ENCODE measurements at regions not wholly inside any gene's neighbourhood (a gene's known extent, or its start where the extent isn't known, plus 50 kb on each side); places are given as distances from the start of the nearest gene placed in this dataset.

DNA sequence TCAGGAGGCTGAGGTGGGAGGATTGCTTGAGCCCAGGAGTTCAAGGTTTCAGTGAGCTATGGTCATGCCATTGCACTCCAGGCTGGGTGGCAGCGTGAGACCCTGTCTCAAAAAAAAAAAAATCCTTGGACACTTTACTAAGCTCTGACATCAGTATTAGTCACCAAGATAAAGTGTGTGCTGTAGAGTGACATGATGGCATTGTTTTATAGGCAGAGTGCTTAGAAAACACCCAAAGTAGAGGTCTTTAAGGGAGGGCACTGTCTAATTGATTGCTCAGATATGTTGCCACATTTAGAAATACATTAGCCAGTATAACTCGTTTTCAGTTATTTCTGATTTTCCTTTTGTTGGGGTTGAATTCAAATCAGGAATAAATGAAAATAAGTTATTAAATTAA lies 235.9 kb downstream of the REEP3 start:
- in situ Hi-C loops (cut with HindIII; ENCODE audit: low pct_unique_long_range_greater_than_20kb, low sequenced_read_pairs): no loop called here
- no peak for TF ChIP-seq JUND (IDR thresholded peaks at IDR 0.05; ENCODE audit: low read depth)
- DNase-seq (ENCODE audit: low read depth in 1 of 2, low spot score in 1 of 2): no peak

GRCh38 chr10:63758080-63758479 lies 236.9 kb downstream of the REEP3 start:
- DNase-seq (ENCODE audit: low read depth in 1 of 2, low spot score in 1 of 2): no peak
- no peak for TF ChIP-seq JUND (IDR thresholded peaks at IDR 0.05; ENCODE audit: low read depth)
- in situ Hi-C loops (cut with HindIII; ENCODE audit: low pct_unique_long_range_greater_than_20kb, low sequenced_read_pairs): no loop called here

- in situ Hi-C loops (cut with HindIII; ENCODE audit: low pct_unique_long_range_greater_than_20kb, low sequenced_read_pairs): no loop called here
- no peak for DNase-seq (ENCODE audit: low read depth in 1 of 2, low spot score in 1 of 2)
- TF ChIP-seq JUND (IDR thresholded peaks at IDR 0.05; ENCODE audit: low read depth): no peak
Measured at GRCh38 chr10:63759335-63759734, 238.1 kb downstream of the REEP3 start.

- DNase-seq (ENCODE audit: low read depth in 1 of 2, low spot score in 1 of 2): no peak
- TF ChIP-seq JUND (IDR thresholded peaks at IDR 0.05; ENCODE audit: low read depth): no peak
- in situ Hi-C loops (cut with HindIII; ENCODE audit: low pct_unique_long_range_greater_than_20kb, low sequenced_read_pairs): no loop called here
Measured at GRCh38 chr10:63760034-63760707, 239.0 kb downstream of the REEP3 start.

- no peak for DNase-seq (ENCODE audit: low read depth in 1 of 2, low spot score in 1 of 2)
- no peak for TF ChIP-seq JUND (IDR thresholded peaks at IDR 0.05; ENCODE audit: low read depth)
- in situ Hi-C loops (cut with HindIII; ENCODE audit: low pct_unique_long_range_greater_than_20kb, low sequenced_read_pairs): no loop called here
Measured at GRCh38 chr10:63760708-63761047, 239.5 kb downstream of the REEP3 start.

DNA sequence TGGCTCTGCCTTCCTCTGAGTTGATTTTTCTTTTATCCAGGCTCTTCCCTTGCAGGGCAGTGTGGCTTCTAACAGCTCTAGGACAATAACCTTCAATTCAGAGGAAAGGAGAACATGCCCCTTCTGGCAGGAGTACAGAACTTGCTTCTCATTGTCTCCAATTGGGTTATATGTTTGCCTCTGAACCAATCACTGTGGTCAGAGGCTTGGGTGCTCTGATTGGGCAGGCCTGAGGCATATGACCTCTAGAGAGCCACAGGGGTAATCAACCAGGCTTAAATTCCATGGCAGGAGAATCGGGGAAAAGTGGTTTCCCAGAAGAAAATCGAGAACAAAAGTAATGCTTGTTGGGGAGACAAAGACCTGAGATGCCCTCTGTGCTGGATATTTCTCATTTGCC lies 240.0 kb downstream of the REEP3 start:
- no peak for TF ChIP-seq JUND (IDR thresholded peaks at IDR 0.05; ENCODE audit: low read depth)
- in situ Hi-C loops (cut with HindIII; ENCODE audit: low pct_unique_long_range_greater_than_20kb, low sequenced_read_pairs): no loop called here
- peak in 1 of 2 experiments; percentile 28 for DNase-seq (ENCODE audit: low read depth in 1 of 2, low spot score in 1 of 2)

- TF ChIP-seq JUND (IDR thresholded peaks at IDR 0.05; ENCODE audit: low read depth): no peak
- no peak for DNase-seq (ENCODE audit: low read depth in 1 of 2, low spot score in 1 of 2)
- in situ Hi-C loops (cut with HindIII; ENCODE audit: low pct_unique_long_range_greater_than_20kb, low sequenced_read_pairs): no loop called here
Measured at GRCh38 chr10:63763744-63764143, 242.5 kb downstream of the REEP3 start.

GRCh38 chr10:63765126-63765525 lies 243.9 kb downstream of the REEP3 start:
- TF ChIP-seq JUND (IDR thresholded peaks at IDR 0.05; ENCODE audit: low read depth): no peak

DNA sequence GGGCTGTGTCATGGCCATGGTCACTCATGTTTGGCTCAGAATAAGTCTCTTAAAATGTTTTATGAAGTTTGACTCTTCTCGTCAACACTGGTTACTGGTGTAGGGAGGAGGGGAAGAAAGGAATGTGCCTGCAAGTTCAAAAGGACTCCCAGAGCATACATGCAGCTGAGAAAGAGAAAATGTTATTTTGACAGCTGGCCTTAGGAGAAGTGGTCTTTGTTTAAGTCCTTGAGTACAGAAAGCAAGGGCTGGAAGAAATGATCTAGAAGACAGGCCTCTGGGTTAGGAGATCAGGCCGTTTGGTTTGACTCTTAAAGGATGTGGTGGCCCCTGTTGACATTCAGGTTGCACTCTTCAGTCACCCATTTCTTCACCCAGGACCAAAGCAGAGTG lies 245.5 kb downstream of the REEP3 start:
- TF ChIP-seq JUND (IDR thresholded peaks at IDR 0.05; ENCODE audit: low read depth): no peak
- DNase-seq (ENCODE audit: low read depth in 1 of 2, low spot score in 1 of 2): no peak
- in situ Hi-C loops (cut with HindIII; ENCODE audit: low pct_unique_long_range_greater_than_20kb, low sequenced_read_pairs): no loop called here

More at GRCh38 chr10:63765126-63765525, 243.9 kb downstream of the REEP3 start:
- in situ Hi-C loops (cut with HindIII; ENCODE audit: low pct_unique_long_range_greater_than_20kb, low sequenced_read_pairs): no loop called here
- DNase-seq (ENCODE audit: low read depth in 1 of 2, low spot score in 1 of 2): no peak

GRCh38 chr10:63767138-63767801 lies 246.1 kb downstream of the REEP3 start:
- peak in 1 of 2 experiments; percentile 37 for DNase-seq (ENCODE audit: low read depth in 1 of 2, low spot score in 1 of 2)
- in situ Hi-C loops (cut with HindIII; ENCODE audit: low pct_unique_long_range_greater_than_20kb, low sequenced_read_pairs): no loop called here
- no peak for TF ChIP-seq JUND (IDR thresholded peaks at IDR 0.05; ENCODE audit: low read depth)

- DNase-seq (ENCODE audit: low read depth in 1 of 2, low spot score in 1 of 2): no peak
- no peak for TF ChIP-seq JUND (IDR thresholded peaks at IDR 0.05; ENCODE audit: low read depth)
- in situ Hi-C loops (cut with HindIII; ENCODE audit: low pct_unique_long_range_greater_than_20kb, low sequenced_read_pairs): no loop called here
Measured at GRCh38 chr10:63769367-63769766, 248.2 kb downstream of the REEP3 start.

- DNase-seq (ENCODE audit: low read depth in 1 of 2, low spot score in 1 of 2): peak in 1 of 2 experiments; percentile 60
- in situ Hi-C loops (cut with HindIII; ENCODE audit: low pct_unique_long_range_greater_than_20kb, low sequenced_read_pairs): no loop called here
- no peak for TF ChIP-seq JUND (IDR thresholded peaks at IDR 0.05; ENCODE audit: low read depth)
Measured at GRCh38 chr10:63770523-63770922, 249.3 kb downstream of the REEP3 start.

DNA sequence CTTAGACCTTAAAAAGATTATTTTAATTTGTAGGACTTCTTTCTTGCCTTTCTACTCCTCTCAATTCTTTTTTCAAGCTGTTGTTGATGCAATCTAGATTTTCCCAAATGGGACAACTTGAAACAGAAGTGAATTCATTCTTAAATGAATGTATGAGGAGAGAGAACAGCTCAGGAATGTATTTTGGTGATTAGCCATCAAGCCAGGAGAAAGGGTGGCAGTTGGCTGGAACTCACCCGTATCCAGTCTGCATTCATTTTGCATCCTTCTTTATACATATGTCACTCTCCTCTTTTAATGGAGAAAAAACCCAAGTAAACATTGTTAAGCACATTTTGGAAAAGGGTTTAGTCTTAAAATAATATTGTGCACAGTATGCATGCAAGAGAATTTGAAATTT lies 251.3 kb downstream of the REEP3 start:
- in situ Hi-C loops (cut with HindIII; ENCODE audit: low pct_unique_long_range_greater_than_20kb, low sequenced_read_pairs): no loop called here
- TF ChIP-seq JUND (IDR thresholded peaks at IDR 0.05; ENCODE audit: low read depth): no peak
- no peak for DNase-seq (ENCODE audit: low read depth in 1 of 2, low spot score in 1 of 2)

DNA sequence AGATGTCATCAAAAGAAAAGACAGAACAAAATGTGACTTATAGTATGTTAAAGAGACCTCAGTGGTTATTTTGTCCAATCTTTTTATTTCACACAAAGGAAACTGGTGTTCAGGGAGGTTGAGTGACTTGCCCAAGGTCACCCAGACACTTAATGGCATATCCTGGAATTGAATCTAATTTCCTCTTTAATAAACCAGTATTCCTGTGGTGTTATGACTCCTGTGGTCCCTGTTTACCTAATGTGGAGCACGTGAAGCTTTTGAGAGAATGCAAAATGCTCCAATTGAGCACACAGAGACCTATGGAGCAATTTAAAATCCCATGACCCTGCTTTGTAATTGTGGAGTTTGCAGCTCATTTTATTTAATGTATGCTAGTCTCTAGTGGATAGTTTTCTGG lies 251.9 kb downstream of the REEP3 start:
- no peak for DNase-seq (ENCODE audit: low read depth in 1 of 2, low spot score in 1 of 2)
- in situ Hi-C loops (cut with HindIII; ENCODE audit: low pct_unique_long_range_greater_than_20kb, low sequenced_read_pairs): no loop called here
- TF ChIP-seq JUND (IDR thresholded peaks at IDR 0.05; ENCODE audit: low read depth): no peak
